ENCODE measurements at regions not wholly inside any gene's neighbourhood (a gene's known extent, or its start where the extent isn't known, plus 50 kb on each side); places are given as distances from the start of the nearest gene placed in this dataset.
"Not testable (repeated sequence)": the region's sequence is repeated elsewhere in the genome, so short reads cannot be mapped to it uniquely, and the experiment has no call there.

GRCh38 chr10:90975096-90975495 lies 54.2 kb upstream of the ANKRD1 start:
- DNase-seq: no peak

GRCh38 chr10:90977162-90977854 lies 56.4 kb upstream of the ANKRD1 start:
- no peak for DNase-seq

DNA sequence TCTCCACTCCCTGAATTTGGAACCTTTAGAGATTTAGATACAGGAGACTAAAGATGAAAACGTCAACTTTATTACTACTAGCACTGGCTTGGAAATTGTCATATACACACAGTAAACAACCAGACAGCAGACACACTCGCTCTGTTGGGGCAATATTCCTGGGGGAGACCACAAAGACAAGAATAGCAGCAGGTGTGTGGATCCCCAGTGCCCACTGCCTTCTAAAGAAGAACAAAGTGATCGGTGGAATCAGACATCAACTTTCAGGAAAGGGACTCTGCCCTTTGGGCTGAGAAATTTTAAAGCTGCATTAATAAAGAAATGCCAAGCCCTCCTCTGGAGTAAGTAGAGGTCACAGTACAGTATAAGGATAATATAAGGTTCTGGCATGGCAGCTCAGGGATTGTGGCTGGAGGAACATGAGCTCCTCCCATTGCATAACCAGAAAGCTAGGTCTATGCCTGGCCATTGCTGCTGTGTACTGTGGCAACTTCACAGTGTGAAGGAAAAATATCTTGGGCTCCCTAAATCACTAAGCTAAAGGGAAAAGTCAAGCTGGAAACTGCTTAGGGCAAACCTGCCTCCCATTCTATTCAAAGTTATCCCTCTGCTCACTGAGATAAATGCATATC lies 57.1 kb upstream of the ANKRD1 start:
- no peak for DNase-seq

DNA sequence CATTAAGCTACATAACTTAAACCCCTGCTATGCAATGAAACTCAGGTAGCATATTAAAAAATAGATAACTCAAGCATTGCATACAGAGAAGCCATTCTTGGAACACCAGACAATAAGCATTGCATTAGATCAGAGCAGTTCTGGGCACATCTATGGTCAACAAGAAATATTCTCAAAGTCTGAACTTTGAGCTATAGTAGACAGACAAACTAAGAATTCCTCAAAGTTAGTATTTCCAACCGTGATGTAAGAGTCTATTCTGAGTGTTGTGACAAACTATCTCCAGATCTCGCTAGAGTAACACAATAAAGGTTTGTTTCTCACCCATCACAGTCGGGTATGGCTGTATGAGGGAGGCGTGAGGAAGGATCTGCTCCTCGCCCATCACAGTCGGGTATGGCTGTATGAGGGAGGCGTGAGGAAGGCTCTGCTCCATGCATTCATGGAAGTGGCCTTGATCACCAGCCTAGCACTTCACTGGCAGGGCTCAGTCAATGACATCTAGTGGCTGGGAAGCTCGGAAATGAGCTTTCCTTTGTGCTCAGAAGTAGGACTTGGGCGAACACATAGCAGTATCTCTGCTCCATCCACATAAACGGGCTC lies 61.6 kb upstream of the ANKRD1 start:
- no peak for DNase-seq

DNA sequence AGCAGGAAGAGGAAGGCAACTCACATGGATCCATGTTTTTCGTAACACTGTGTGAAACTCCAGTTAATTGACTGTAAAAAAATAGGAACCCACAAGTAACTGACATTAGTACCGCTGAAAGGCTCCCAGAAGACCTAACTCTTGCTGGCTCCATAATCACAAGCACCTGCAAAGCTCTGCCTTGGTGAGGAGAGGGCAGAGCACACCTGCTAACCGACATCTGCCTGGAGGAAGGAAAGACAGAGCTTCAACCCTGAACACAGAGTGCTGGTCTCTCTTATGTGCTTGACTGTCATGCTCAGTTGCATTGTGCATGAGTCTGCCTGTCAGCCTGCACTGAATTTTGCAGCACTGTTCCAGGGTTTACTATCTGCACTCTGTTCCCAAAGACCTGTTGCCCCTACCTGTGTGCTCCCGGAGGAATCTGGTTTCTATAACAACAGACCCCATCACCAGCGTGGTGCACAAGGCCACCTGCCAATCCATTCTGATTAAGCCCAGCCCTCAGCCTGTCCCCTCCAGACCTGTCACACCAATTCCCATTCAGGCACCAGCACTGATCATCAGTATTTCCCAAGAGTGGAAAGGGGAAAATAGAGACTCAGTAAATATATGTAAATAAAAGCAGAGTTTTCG lies 63.1 kb upstream of the ANKRD1 start:
- DNase-seq: no peak

DNA sequence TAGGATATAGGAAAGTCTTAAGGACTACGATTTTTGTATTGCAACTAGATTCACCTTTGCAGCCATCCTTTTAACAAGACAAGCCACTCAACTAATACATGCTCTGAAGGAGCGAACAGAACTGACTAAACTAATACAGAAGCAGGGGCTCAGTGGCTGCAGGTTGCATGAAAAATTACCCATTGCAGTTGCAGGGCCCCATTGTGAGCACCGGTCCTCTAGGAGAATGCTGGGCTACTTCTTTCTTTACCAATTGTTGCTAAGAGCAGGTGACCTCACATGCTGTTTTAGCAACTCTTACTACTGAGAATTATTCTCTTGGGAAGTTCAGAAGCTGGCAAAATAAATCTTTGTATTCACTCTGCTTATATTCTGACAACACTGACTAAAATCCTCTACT lies 64.0 kb upstream of the ANKRD1 start:
- DNase-seq: no peak

- no peak for DNase-seq
These were observed 64.5 kb upstream of the ANKRD1 start for GRCh38 chr10:90985321-90985933.

GRCh38 chr10:90986136-90986760 lies 65.4 kb upstream of the ANKRD1 start:
- DNase-seq: no peak

DNA sequence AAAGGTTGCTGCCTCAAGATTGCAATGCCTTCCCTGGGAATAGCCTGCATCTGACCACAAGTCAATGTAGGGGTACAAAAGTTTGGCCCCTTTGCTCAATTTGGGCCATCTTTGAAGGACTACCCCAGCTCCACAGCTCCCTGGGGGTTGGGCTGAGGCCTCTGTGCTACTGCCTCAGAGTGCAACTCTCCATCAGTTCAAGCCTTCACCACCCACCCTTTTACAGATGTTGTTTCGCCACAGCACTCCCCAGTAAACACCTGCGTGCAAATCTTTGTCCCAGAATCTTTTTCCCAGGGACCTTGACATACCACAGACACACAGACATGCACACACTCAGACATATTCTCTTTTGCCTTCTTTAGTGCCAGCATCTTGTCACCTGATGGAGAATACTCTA lies 66.0 kb upstream of the ANKRD1 start:
- no peak for DNase-seq

- no peak for DNase-seq
These were observed 66.5 kb upstream of the ANKRD1 start for GRCh38 chr10:90987383-90987782.

- DNase-seq: no peak
These were observed 67.1 kb upstream of the ANKRD1 start for GRCh38 chr10:90988024-90988423.

- no peak for DNase-seq
These were observed 67.9 kb upstream of the ANKRD1 start for GRCh38 chr10:90988802-90989201.

GRCh38 chr10:90989378-90989777 lies 68.5 kb upstream of the ANKRD1 start:
- no peak for DNase-seq

- no peak for DNase-seq
These were observed 71.6 kb upstream of the ANKRD1 start for GRCh38 chr10:90992462-90992861.

DNA sequence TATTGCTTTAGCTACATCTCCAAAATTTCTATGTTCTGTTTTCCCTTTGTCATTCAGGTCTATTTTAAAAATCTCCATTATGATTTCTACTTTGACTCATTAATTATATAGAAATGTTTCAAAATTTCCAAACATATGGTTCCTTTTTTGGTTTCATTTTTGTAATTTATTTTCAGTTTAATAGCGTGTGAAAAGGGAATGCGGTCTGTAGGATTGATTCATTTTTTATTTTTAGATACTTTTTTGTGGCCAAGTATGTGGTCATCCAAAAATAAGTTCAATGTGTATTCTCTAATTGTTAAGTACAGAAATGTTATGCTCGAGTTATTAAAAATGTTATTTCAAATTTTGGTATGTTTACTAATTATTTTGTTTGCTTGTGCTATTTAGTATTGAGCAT lies 72.5 kb upstream of the ANKRD1 start:
- DNase-seq: no peak

DNA sequence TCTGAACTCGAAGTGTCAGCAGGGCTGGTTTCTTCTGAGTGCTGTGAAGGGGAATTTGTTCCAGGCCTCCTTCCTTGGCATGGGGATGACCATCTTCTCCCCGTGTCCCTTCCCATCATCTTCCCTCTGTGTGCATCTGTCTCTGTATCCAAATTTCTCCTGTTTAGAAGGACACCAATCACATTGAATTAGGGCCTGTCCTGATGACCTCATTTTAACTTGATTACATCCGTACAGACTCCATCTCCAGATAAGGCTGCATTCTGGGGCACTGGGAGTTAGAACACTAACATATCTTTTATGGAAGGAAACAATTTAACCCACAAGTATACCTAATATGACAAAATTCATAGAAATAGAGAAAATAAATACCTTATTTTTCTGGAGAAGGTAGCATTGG lies 76.8 kb upstream of the ANKRD1 start:
- no peak for DNase-seq

DNA sequence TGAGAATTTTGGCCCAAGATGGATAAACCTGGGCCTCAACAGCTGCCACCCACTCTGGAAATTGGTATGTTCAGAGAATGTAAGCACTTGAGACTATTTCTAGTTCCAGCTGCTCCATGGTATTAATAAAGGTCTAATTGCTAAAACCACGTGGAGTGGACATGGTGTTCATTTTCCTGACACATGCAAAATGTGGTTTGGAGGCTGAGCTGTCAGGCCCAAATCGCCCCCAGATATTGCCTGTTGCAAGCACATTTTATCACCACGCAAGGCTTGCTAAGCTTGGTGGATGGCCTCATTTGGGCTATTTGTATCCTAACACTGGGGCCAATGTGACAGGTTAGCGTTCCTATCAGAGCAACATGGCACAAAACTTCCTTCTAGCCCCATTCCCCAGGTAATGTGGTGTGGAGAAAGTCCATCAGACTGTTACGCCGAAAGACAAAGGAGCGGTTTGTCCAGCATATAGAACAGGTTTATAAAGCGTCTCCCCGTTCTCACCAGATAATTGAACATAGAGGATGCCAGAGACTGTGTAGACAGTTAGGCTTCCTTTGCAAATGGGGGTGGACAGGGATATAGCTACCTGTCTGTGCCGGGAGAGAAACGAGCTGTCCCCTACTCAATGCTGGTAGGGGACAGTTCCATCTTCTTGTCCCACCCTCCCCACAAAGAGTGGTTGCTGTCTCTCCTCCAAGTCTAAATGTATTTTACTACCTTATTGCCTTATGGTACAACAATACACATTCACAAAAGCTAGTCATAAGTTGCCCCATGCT lies 78.0 kb upstream of the ANKRD1 start:
- no peak for DNase-seq

- no peak for DNase-seq
These were observed 78.8 kb upstream of the ANKRD1 start for GRCh38 chr10:90999512-91000172.

GRCh38 chr10:91000470-91000869 lies 79.6 kb upstream of the ANKRD1 start:
- no peak for DNase-seq

GRCh38 chr10:91000985-91001384 lies 80.1 kb upstream of the ANKRD1 start:
- DNase-seq: no peak

DNA sequence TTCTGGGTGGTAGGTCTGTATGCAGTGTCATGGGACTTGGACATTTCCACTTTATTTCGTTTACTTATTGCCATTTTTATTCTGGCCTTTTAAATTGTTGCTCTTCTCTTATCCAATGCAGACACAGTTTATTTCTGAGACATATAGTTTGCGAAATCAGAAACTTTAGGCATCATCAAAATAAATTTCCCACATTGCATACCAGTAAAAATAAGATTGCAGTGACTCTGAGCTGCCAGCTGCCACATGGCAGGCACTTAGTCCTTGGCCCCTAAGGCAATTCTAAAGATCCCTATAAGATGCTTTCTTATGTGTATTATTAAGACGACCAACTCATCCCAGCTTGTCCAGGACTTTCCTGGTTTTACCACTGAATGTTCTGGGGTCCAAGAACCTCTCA lies 81.8 kb upstream of the ANKRD1 start:
- DNase-seq: no peak

GRCh38 chr10:91003379-91003778 lies 82.5 kb upstream of the ANKRD1 start:
- DNase-seq: not testable (repeated sequence)
